ENCODE measurements at regions not wholly inside any gene's neighbourhood (a gene's known extent, or its start where the extent isn't known, plus 50 kb on each side); places are given as distances from the start of the nearest gene placed in this dataset.

GRCh38 chr4:100062921-100063320 lies 112.8 kb upstream of the H2AZ1 start:
- Histone ChIP-seq H3K27me3 (ENCODE audit: insufficient read depth, low read depth, severe bottlenecking) (no peaks in the 10 kb centered on the region), H3K36me3 (no peaks in the 10 kb centered on the region), H3K9me3 (ENCODE audit: severe bottlenecking) (no peaks in the 10 kb centered on the region), H3K4me3 (ENCODE audit: low read depth, low read length) (no peak overlapping the region), H3K27ac (no peak overlapping the region)
- TF ChIP-seq CTCF (IDR thresholded peaks at IDR 0.05; ENCODE audit: low read depth, low read length): no peak
- DNase-seq: no peak

- no peak for TF ChIP-seq CTCF (IDR thresholded peaks at IDR 0.05; ENCODE audit: low read depth, low read length)
- DNase-seq: no peak
- H3K36me3 ChIP-seq: no peaks in the 10 kb centered on the region
- no peaks in the 10 kb centered on the region for H3K9me3 ChIP-seq (ENCODE audit: severe bottlenecking)
- H3K4me3 ChIP-seq (ENCODE audit: low read depth, low read length): no peak overlapping the region
- H3K27ac ChIP-seq: no peak overlapping the region
- no peaks in the 10 kb centered on the region for H3K27me3 ChIP-seq (ENCODE audit: insufficient read depth, low read depth, severe bottlenecking)
Observed at GRCh38 chr4:100061835-100062234, 111.8 kb upstream of the H2AZ1 start.

GRCh38 chr4:100060765-100061416 lies 110.8 kb upstream of the H2AZ1 start:
- no peaks in the 10 kb centered on the region for H3K36me3 ChIP-seq
- H3K9me3 ChIP-seq (ENCODE audit: severe bottlenecking): no peaks in the 10 kb centered on the region
- no peak overlapping the region for H3K27ac ChIP-seq
- no peak overlapping the region for H3K4me3 ChIP-seq (ENCODE audit: low read depth, low read length)
- no peak for TF ChIP-seq CTCF (IDR thresholded peaks at IDR 0.05; ENCODE audit: low read depth, low read length)
- H3K27me3 ChIP-seq (ENCODE audit: insufficient read depth, low read depth, severe bottlenecking): no peaks in the 10 kb centered on the region
- DNase-seq: no peak

- no peak for DNase-seq
- TF ChIP-seq CTCF (IDR thresholded peaks at IDR 0.05; ENCODE audit: low read depth, low read length): no peak
Observed at GRCh38 chr4:100059467-100059866, 109.4 kb upstream of the H2AZ1 start.

GRCh38 chr4:100056701-100057100 lies 106.6 kb upstream of the H2AZ1 start:
- no peak for TF ChIP-seq CTCF (IDR thresholded peaks at IDR 0.05; ENCODE audit: low read depth, low read length)
- Histone ChIP-seq H3K36me3 (no peaks in the 10 kb centered on the region), H3K27me3 (ENCODE audit: insufficient read depth, low read depth, severe bottlenecking) (no peaks in the 10 kb centered on the region), H3K9me3 (ENCODE audit: severe bottlenecking) (no peaks in the 10 kb centered on the region), H3K27ac (no peak overlapping the region), H3K4me3 (ENCODE audit: low read depth, low read length) (no peak overlapping the region)
- DNase-seq: no peak

More at GRCh38 chr4:100059467-100059866, 109.4 kb upstream of the H2AZ1 start:
- H3K27ac ChIP-seq: no peak overlapping the region
- H3K9me3 ChIP-seq (ENCODE audit: severe bottlenecking): no peaks in the 10 kb centered on the region
- no peaks in the 10 kb centered on the region for H3K27me3 ChIP-seq (ENCODE audit: insufficient read depth, low read depth, severe bottlenecking)
- no peaks in the 10 kb centered on the region for H3K36me3 ChIP-seq
- H3K4me3 ChIP-seq (ENCODE audit: low read depth, low read length): no peak overlapping the region

GRCh38 chr4:100054071-100054470 lies 104.0 kb upstream of the H2AZ1 start:
- H3K27ac ChIP-seq: no peak overlapping the region
- H3K36me3 ChIP-seq: no peaks in the 10 kb centered on the region
- DNase-seq: no peak
- no peaks in the 10 kb centered on the region for H3K27me3 ChIP-seq (ENCODE audit: insufficient read depth, low read depth, severe bottlenecking)
- no peak for TF ChIP-seq CTCF (IDR thresholded peaks at IDR 0.05; ENCODE audit: low read depth, low read length)
- H3K9me3 ChIP-seq (ENCODE audit: severe bottlenecking): no peaks in the 10 kb centered on the region
- no peak overlapping the region for H3K4me3 ChIP-seq (ENCODE audit: low read depth, low read length)
